CD4-positive, alpha-beta T cell treated with Interleukin-10 for 1 hour (primary cell): ENCODE measurements at regions not wholly inside any gene's neighbourhood (a gene's known extent, or its start where the extent isn't known, plus 50 kb on each side); places are given as distances from the start of the nearest gene placed in this dataset.

Source experiments
- DNase-seq: peaks from one replicate; pipeline ENCODE4 v3.0.0-alpha.2; 2020

GRCh38 chr6:14731611-14732010, 514.3 kb upstream of the JARID2 start:
- no peak for DNase-seq

DNA sequence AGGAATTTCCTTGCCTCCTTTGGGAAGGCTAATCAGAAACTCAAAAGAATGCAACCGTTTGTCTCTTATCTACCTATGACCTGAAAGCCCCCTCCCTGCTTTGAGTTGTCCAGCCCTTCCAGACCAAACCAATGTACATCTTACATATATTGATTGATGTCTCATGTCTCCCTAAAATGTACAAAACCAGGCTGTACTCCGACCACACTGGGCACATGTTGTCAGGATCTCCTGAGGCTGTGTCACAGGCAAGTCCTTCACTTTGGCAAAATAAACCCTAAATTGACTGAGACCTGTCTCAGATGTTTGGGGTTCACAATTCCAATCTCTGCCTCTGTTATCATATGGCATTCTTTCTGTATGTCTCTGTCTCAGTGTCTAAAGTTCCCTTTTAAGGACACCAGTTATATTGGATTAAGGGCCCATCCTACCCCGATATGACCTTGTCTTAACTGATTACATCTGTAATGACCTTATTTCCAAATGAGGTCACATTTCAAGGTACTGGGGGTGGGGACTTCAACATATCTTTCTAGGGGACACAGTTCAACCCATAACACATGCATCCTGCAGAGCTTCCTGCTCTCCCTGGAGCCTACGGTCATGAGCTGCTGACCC, 513.5 kb upstream of the JARID2 start:
- DNase-seq: no peak

- no peak for DNase-seq
These were observed 512.8 kb upstream of the JARID2 start for GRCh38 chr6:14732844-14733757.

GRCh38 chr6:14734052-14734415, 511.8 kb upstream of the JARID2 start:
- DNase-seq: no peak

GRCh38 chr6:14734416-14735340, 511.2 kb upstream of the JARID2 start:
- peak; percentile 54 for DNase-seq

GRCh38 chr6:14735956-14736486, 509.8 kb upstream of the JARID2 start:
- DNase-seq: no peak

DNA sequence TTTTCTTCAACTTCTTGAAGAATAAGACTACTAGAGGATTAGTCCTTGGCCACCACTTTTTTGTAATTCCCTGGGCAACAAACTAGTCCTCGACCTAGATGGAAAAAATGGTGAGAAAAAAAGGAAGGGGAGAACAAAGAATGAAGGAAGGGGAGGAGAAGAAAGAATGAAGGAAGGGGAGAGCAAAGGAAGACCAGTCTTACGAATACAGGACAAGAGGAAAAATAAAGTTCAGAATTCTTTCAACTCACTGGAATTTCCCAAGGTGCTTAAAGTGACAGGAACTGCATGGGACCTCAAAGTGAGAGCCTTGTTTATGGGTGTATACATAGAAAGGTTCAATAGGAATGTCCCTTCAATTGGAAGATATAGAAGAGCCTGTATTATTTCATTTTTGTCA, 509.3 kb upstream of the JARID2 start:
- DNase-seq: no peak

GRCh38 chr6:14738497-14738896, 507.4 kb upstream of the JARID2 start:
- DNase-seq: no peak

DNA sequence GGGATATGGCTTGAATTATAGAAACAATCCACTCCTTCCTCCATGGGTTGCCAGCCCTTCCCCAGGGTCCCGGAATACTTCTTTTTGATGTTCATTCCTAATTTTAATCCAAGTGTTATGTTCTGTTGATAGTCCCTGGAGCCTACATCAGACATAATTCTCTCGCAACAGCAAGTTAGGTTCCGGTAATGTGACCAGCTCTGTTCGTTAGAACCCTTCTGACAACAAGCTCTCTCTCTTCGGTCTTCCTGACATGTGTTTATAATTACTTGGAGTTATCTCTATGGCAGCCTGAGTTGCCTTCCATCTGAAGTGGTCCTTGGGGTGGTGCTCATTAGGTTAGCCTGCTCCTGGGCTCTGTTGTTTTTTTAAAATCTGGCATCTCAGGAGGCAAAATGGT, 506.9 kb upstream of the JARID2 start:
- no peak for DNase-seq

GRCh38 chr6:14739827-14740226, 506.0 kb upstream of the JARID2 start:
- no peak for DNase-seq

GRCh38 chr6:14742171-14742570, 503.7 kb upstream of the JARID2 start:
- no peak for DNase-seq

DNA sequence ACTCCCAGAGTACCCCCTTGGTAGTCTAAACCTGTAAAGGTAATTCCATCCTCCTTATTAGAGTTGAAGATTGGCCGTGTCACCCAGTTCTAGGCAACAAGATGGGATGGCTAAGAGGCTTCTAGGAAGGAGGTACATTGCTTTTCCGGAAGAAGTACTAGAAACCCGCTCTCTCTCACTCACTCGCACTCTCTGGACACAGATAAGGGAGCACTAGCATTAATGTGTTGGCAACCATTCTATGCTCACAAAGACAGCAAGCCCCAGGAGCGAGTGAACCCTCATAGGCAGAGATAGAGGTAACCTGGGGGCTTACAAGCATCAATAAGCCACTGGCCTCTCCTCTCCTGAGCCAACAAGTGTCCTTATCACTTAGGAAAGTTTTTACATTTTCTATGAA, 503.2 kb upstream of the JARID2 start:
- no peak for DNase-seq

DNA sequence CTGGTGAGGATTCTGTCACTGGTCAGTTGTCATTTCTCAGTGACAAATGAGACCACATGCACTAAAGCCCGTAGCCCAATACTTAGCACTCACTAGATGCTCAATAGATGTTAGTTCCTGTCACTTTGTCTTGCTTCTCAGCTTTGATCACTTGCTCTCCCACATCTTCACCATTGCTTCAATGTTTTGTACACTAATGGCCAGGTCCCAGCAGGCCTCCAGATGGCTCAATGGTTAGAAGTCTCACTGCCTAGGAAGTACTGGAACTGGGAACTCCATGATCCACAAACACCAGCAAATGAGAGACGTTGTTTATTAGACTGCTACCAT, 502.8 kb upstream of the JARID2 start:
- DNase-seq: no peak

DNA sequence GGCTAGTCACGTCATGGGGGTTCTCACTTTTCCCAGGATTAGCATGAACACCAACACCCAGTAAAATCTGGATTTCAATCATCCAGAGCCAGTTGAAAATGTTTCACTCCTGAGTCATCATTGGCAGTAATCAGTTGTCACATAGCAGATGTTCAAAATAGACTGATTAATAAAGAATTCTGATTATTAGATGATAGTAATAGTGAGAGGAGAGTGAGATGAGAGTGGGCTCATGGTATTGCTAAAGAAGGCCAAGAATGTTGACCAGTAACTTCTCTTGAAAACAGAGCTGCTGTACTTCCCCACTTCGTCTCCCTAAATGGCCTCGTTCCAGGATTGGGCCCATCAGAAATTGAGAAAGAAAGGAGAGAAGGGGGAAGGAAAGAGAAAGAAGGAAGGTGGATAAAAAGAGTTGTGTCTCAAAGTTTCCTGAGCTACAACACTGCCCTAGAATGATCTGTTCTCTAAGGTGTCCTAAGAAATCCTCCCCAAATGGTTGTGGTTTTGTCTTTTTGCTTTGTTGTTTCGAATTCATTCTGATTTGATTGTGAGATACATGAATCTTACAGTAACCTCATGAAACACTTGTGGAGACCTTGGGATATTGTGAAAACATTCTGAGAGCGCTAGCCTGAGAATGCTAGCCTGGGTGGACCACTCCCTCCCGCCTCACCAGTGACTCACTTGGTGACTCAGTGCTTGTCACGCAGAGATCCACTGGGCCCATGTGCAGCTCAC, 502.2 kb upstream of the JARID2 start:
- DNase-seq: peak; percentile 36

- no peak for DNase-seq
These were observed 501.7 kb upstream of the JARID2 start for GRCh38 chr6:14744212-14744556.

GRCh38 chr6:14746139-14746837, 499.6 kb upstream of the JARID2 start:
- DNase-seq: no peak

DNA sequence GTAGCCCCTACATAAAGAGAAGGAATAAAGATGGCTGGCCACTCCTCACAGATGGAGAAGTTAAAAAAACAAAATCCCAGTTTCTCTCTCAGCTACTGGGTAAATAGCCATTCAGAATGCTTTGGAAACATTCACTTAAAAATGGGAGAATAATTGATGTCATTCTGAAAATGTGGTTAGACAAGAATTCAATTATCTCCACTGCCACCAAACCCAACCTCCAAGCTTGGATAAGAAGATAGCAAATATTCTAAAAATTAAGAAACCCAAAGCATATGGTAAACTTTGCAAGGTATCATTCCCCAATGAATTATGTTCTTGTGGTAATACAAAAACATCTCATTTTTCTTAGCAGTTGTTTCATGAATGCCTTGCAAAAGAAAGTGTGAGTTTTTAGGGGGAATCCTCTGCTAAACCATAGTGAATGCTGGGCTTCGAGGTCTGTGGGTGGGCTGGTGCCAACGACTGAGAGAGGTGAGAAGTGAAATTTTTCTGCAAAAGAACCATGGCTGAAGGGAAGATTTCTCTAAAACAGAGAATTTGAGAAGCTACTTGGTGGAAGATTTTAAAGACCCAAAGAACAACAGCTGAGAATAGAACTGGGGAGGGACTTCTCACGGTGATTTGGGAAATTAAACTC, 497.9 kb upstream of the JARID2 start:
- no peak for DNase-seq

DNA sequence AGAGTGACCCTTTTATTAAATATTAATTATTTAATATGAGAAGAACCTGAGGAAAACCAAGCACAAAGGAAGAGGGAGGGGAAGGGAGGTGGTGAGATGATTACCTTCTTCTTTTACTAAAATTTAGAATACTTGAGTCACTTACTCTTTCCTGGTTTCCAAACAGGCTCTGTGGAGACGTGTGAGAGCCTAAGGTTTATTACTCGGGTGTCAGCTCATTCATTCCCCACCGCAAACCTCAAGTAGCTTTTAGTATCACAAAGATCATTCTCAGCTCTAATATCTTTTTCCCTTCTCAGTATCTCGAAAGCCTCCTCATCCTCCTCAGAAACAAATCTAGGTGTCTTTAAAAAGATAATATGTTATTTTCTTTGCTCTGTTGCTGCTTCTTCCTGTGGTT, 497.2 kb upstream of the JARID2 start:
- no peak for DNase-seq

- DNase-seq: no peak
These were observed 495.7 kb upstream of the JARID2 start for GRCh38 chr6:14750059-14750661.

DNA sequence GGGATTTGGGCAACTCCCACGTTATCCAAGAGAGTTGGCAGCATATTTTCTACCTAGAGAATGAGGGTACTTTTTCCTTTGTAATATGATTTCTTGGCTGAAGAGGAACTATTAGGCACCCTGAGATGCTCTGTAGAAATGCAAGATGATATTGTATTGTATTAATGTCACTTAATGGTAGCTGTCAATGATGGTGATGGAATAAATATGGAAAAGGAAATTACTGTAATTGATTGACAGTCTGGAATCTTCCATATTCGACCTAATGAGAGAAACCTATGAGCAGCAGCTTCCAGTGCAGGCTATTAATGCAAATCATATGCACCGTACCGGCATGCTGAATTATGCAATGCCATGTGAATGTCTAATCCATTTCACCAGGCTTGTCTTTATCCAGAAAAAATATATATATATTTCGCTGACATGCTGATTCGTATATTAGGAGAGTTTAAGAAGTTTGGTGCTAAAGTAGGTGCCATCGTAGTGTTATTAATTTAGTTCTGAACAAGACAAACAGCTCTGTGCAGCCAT, 494.2 kb upstream of the JARID2 start:
- no peak for DNase-seq
